Activated naive CD4-positive, alpha-beta T cell treated with anti-CD3 and anti-CD28 coated beads, Interleukin-2, amount 50 U/mL, for 24 hours (primary cell): ENCODE measurements at regions not wholly inside any gene's neighbourhood (a gene's known extent, or its start where the extent isn't known, plus 50 kb on each side); places are given as distances from the start of the nearest gene placed in this dataset.
"Not testable (repeated sequence)": the region's sequence is repeated elsewhere in the genome, so short reads cannot be mapped to it uniquely, and the experiment has no call there.

Source experiments
- H3K27ac Mint-ChIP-seq: one replicate; pipeline ENCODE4 v1.8.0; 2021; ENCODE audit warnings: mild to moderate bottlenecking, mixed read lengths
- H3K27me3 Mint-ChIP-seq: one replicate; pipeline ENCODE4 v1.8.0; 2021; ENCODE audit warnings: mixed read lengths
- H3K36me3 Mint-ChIP-seq: one replicate; pipeline ENCODE4 v1.8.0; 2021; ENCODE audit warnings: mixed read lengths
- H3K4me1 Mint-ChIP-seq: one replicate; pipeline ENCODE4 v1.8.0; 2021; ENCODE audit warnings: mixed read lengths
- H3K4me3 Mint-ChIP-seq: one replicate; pipeline ENCODE4 v1.8.0; 2021; ENCODE audit warnings: mild to moderate bottlenecking, mixed read lengths
- H3K9me3 Mint-ChIP-seq: one replicate; pipeline ENCODE4 v1.8.0; 2021; ENCODE audit warnings: mixed read lengths

DNA sequence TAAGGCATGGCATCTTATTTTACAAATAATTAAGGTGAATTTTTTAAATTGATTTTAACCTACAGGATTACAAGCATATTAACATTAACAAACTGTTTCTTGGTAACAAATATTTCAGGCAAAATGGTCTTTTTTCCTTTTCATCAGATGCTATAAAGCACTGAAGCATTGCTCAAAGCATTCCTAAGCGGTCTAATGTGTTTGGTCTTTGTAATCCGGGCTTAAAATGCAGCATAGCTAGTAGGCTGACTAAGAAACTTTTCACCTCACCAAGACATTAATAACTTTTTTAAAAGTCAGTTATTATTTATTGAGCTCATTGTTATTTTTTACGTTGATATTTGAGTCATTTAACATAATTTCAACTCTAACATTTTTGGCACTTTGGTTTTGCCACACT, 538.8 kb upstream of the SLC39A10 start:
- H3K27ac Mint-ChIP-seq: no peak overlapping the region
- H3K27me3 Mint-ChIP-seq: no peaks in the 10 kb centered on the region
- no peak overlapping the region for H3K4me3 Mint-ChIP-seq
- H3K4me1 Mint-ChIP-seq: no peaks in the 10 kb centered on the region
- no peaks in the 10 kb centered on the region for H3K9me3 Mint-ChIP-seq
- no peaks in the 10 kb centered on the region for H3K36me3 Mint-ChIP-seq

DNA sequence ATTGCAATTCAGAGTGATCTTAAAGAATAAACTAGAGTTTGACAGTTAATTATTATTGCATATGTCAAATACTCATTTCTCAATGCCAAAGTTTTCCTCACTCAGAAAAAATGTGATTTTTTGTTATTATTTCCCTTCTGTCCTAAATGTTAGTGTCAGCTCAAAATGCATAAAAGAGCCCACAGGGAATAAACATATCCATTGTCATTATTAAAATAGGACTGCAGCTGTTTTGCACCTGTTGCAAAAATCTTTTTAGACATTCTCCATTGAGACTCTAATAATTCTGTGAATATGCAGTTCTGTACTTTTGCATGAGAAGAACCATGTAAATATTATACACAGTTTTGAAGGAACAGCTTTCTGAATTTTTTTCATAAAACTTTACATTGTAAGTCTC, 540.0 kb upstream of the SLC39A10 start:
- H3K36me3 Mint-ChIP-seq: no peaks in the 10 kb centered on the region
- no peaks in the 10 kb centered on the region for H3K27me3 Mint-ChIP-seq
- H3K9me3 Mint-ChIP-seq: no peaks in the 10 kb centered on the region
- no peak overlapping the region for H3K27ac Mint-ChIP-seq
- no peak overlapping the region for H3K4me3 Mint-ChIP-seq
- H3K4me1 Mint-ChIP-seq: no peaks in the 10 kb centered on the region

DNA sequence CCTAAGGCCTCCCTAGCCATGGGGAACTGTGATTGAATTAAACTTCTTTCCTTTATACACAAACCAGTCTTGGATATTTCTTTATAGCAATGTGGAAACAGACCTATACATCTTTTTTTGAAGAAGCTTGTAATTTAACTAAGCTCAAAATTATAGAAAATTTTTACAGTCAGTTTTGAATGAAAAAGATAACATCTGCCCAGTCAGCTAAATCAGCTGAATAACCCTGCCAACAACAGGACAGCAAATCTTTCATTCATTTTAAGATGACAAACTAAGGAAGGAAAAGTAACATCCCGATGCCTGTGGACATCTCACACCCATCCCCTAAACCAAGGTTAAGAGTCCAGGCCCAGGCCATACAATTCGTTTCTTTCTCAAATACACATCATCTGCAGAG, 541.3 kb upstream of the SLC39A10 start:
- H3K4me3 Mint-ChIP-seq: no peak overlapping the region
- H3K4me1 Mint-ChIP-seq: no peaks in the 10 kb centered on the region
- H3K9me3 Mint-ChIP-seq: no peaks in the 10 kb centered on the region
- no peaks in the 10 kb centered on the region for H3K36me3 Mint-ChIP-seq
- no peaks in the 10 kb centered on the region for H3K27me3 Mint-ChIP-seq
- H3K27ac Mint-ChIP-seq: no peak overlapping the region

DNA sequence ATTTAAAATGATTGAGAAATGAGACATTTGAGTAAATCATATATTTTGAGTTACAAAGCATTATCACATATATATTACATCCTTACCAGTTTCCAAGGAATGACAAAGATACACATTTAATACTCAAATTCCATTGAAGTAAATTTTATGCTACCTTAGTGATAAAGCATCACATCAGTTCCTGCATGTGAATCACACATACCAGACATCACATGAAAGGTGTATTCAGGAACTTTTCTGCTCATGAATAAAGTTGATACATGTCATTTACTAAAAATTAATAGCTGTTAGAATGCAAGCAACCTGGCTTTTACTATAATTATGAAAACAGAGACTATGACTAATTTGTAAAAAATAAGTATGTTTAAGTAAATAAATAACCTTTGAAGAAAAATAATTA, 548.8 kb upstream of the SLC39A10 start:
- no peak overlapping the region for H3K4me3 Mint-ChIP-seq
- no peaks in the 10 kb centered on the region for H3K36me3 Mint-ChIP-seq
- no peaks in the 10 kb centered on the region for H3K4me1 Mint-ChIP-seq
- H3K9me3 Mint-ChIP-seq: no peaks in the 10 kb centered on the region
- H3K27ac Mint-ChIP-seq: no peak overlapping the region
- H3K27me3 Mint-ChIP-seq: no peaks in the 10 kb centered on the region

DNA sequence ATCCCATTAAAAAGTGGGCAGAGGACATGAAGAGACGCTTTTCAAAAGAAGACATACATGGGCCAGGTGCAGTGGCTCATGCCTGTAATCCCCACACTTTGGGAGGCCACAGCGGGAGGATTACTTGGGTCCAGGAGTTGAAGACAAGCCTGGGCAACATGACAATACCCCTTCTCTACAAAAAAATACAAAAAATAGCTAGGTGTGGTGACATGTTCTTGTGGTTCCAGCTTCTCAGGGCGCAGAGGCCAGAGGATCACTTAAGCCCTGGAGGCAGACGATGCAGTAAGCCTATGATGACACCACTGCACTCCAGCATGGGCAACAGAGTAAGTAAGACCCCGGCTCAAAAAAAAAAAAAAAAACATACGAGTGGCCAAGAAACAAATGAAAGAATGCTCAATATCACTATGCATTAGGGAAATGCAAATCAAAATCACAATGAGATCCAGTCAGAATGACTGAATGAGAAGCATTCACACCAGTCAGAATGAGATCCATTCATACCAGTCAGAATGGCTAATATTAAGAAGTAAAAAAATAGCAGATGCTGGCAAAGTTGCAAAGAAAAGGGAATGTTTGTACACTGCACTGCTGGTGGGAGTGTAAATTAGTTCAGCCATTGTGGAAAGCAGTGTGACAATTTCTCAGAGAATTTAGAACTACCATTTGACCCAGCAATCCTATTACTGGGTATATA, 550.2 kb upstream of the SLC39A10 start:
- H3K4me3 Mint-ChIP-seq: no peak overlapping the region
- no peaks in the 10 kb centered on the region for H3K9me3 Mint-ChIP-seq
- H3K36me3 Mint-ChIP-seq: no peaks in the 10 kb centered on the region
- H3K27ac Mint-ChIP-seq: no peak overlapping the region
- no peaks in the 10 kb centered on the region for H3K27me3 Mint-ChIP-seq
- no peaks in the 10 kb centered on the region for H3K4me1 Mint-ChIP-seq

DNA sequence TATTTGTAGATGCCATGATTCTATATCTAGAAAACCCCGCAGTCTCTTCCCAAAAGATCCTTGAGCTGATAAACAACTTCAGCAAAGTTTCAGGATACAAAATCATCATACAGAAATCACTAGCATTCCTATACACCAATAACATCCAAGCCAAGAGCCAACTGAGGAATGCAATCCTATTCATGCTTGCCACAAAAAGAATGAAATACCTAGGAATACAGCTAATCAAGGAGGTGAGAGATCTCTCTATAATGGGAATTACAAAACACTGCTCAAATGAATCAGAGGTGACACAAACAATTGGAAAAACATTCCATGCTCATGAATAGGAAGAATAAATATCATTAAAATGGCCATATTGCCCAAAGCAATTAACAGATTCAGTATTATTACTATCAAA, 551.4 kb upstream of the SLC39A10 start:
- no peaks in the 10 kb centered on the region for H3K27me3 Mint-ChIP-seq

DNA sequence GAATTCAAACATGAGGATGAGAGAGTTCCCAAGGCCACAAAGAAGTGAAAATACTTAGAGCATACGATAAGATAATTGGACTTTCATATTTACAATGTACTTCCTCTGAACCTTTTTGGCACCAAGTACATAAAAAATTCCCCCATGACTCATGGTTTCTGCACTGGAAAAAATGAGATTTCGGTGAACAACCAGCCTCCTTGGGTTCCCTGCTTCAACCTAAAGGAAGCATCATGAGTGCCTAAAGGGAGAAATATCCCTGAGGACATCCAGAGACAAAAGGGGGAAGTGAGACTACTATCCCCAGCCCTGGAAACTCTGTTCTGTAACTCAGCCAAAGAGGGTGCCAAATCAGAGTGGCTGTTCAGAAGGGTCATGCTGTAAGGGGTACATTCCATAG, 562.7 kb upstream of the SLC39A10 start:
- peaks cover 2% of the 10 kb centered on the region for H3K27me3 Mint-ChIP-seq

More for the DNA sequence above, 551.4 kb upstream of the SLC39A10 start:
- Mint-ChIP-seq H3K36me3 (no peaks in the 10 kb centered on the region), H3K27ac (no peak overlapping the region), H3K9me3 (no peaks in the 10 kb centered on the region), H3K4me1 (no peaks in the 10 kb centered on the region), H3K4me3 (no peak overlapping the region)

DNA sequence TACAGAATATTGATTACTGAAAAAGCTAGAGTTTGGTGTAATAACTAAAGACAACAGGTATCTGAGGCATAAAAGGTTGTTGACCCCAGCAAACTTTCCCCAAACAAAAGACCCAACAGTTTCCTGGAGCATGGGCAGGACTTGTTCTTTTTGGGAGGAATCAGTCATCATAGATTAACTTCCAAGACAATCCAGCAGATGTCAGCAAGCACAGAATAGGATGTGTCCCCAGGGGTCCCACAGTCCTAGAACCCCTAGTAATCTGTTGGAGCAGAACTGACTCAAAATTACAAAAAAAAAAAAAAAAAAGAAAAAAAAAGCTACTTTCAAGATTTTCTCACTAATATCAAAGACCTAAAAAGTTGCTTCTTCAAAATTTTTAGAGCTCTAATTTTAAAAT, 564.7 kb upstream of the SLC39A10 start:
- Mint-ChIP-seq H3K4me3 (no peak overlapping the region), H3K27me3 (peaks cover 2% of the 10 kb centered on the region), H3K9me3 (no peaks in the 10 kb centered on the region), H3K27ac (no peak overlapping the region), H3K36me3 (no peaks in the 10 kb centered on the region), H3K4me1 (no peaks in the 10 kb centered on the region)

More for the DNA sequence above, 562.7 kb upstream of the SLC39A10 start:
- H3K27ac Mint-ChIP-seq: peak overlapping the region; percentile 3
- no peaks in the 10 kb centered on the region for H3K4me1 Mint-ChIP-seq
- H3K36me3 Mint-ChIP-seq: no peaks in the 10 kb centered on the region
- no peaks in the 10 kb centered on the region for H3K9me3 Mint-ChIP-seq
- no peak overlapping the region for H3K4me3 Mint-ChIP-seq

DNA sequence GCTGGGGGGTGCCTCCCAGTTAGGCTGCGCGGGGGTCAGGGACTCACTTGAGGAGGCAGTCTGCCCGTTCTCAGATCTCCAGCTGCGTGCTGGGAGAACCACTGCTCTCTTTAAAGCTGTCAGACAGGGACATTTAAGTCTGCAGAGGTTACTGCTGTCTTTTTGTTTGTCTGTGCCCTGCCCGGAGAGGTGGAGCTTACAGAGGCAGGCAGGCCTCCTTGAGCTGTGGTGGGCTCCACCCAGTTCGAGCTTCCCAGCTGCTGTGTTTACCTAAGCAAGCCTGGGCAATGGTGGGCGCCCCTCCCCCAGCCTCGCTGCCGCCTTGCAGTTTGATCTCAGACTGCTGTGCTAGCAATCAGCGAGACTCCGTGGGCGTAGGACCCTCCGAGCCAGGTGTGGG, 584.2 kb upstream of the SLC39A10 start:
- H3K36me3 Mint-ChIP-seq, H3K27me3 Mint-ChIP-seq, H3K4me3 Mint-ChIP-seq, H3K9me3 Mint-ChIP-seq, H3K27ac Mint-ChIP-seq, H3K4me1 Mint-ChIP-seq: not testable (repeated sequence)

DNA sequence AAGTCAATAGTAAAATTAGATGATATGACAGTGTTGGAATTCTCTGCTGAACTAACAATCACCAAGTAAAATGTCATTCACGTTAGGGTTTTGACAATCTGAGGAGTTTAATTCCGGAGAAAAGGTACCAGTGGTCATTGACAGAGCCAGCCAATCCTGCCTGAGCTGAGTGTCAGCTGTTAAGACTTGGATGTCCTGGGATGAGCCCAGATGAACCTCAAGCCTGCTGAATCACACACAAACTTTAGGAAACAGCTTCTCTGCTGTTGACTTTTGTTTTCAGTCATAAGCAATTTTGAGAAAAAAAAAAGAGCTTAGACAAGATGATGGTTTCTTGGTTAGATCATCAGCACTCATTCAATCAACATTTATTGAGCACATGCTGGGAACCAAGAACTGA, 600.0 kb upstream of the SLC39A10 start:
- no peaks in the 10 kb centered on the region for H3K9me3 Mint-ChIP-seq
- H3K27ac Mint-ChIP-seq: no peak overlapping the region
- H3K4me3 Mint-ChIP-seq: no peak overlapping the region
- H3K27me3 Mint-ChIP-seq: no peaks in the 10 kb centered on the region
- no peaks in the 10 kb centered on the region for H3K36me3 Mint-ChIP-seq
- H3K4me1 Mint-ChIP-seq: no peaks in the 10 kb centered on the region

DNA sequence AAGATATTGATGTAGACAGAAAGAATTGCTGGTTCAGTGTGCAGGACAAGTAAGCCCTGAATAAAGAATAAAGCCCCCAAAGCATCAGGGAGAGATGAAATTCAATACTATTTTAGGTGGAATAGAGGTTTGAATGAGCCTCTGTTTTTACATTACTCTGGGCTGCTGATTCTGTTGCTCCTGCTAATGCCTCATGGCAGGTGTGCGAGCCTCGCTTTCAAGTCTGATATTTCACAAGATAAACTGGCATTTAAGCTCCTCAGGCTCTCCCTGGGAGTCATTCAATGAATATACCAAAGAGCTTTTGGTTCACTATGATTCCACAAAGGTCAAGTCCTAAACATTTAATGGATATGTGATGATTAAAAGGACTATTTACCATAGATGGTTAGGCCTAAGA, 601.0 kb upstream of the SLC39A10 start:
- no peaks in the 10 kb centered on the region for H3K4me1 Mint-ChIP-seq
- no peaks in the 10 kb centered on the region for H3K9me3 Mint-ChIP-seq
- H3K36me3 Mint-ChIP-seq: no peaks in the 10 kb centered on the region
- no peak overlapping the region for H3K4me3 Mint-ChIP-seq
- H3K27ac Mint-ChIP-seq: no peak overlapping the region
- no peaks in the 10 kb centered on the region for H3K27me3 Mint-ChIP-seq

DNA sequence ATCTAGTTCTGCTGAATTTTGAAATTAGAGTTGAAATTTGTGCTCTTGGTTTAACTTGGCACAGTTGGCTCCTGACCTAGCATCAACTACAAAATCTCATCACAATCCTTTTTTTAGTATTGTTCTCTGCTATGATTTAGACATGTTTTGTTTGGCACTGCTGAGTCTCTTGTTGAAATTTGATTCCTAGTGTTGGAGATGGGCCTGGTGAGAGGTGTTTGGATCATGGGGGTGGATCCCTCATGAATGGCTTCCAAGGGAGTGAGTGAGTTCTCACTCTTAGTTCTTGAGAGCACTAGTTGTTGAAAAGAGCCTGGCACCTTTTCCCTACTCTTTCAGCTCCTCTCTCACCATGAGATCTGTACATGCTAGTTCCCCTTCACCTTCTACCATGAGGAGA, 605.6 kb upstream of the SLC39A10 start:
- H3K27ac Mint-ChIP-seq: no peak overlapping the region
- no peaks in the 10 kb centered on the region for H3K4me1 Mint-ChIP-seq
- H3K36me3 Mint-ChIP-seq: no peaks in the 10 kb centered on the region
- no peaks in the 10 kb centered on the region for H3K9me3 Mint-ChIP-seq
- no peaks in the 10 kb centered on the region for H3K27me3 Mint-ChIP-seq
- H3K4me3 Mint-ChIP-seq: no peak overlapping the region

DNA sequence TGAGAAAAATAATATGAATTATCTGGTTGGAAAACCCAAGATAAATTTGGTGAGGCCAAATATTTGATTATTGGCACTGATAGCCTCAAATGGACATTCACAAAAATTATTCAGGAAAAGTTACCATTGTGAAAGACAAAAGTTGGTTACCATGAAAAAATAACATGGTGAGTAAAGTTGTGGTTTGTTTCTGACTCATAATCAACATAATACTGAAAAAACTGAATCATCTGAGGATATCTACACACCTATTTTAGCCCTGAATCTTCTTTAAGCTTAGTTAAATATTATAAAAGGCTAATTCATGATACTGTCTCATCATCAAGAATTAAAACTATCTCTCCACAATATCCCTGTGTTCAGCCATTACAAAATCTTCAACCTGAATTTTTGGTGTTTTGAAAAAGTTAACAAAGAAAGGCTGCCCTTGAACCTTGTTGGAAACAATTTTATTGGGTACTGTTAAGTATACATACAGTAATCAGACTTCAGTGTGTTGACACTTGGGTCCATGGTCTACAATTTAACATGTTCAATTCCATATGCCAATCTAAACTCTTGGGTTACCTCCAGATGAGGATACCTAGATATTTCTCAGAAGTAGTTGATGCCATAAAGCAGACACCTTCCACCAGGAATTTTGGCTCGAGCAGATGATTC, 607.5 kb upstream of the SLC39A10 start:
- Mint-ChIP-seq H3K4me3 (no peak overlapping the region), H3K4me1 (no peaks in the 10 kb centered on the region), H3K27me3 (no peaks in the 10 kb centered on the region), H3K9me3 (no peaks in the 10 kb centered on the region), H3K27ac (no peak overlapping the region), H3K36me3 (no peaks in the 10 kb centered on the region)

DNA sequence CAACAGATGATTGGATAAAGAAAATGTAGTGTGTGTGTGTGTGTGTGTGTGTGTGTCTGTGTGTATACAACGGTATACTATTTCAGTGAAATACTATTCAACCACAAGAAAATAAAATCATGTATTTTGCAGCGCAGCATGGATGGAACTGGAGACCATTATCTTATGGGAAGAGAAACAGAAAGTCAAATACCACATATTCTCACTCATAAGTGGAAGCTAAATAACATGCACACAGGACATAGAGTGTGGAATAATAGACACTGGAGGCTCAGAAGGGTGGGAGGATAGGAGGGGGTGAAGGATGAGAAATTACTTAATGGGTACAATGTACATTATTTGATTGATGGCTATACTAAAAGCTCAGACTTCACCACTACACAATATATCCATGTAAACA, 609.1 kb upstream of the SLC39A10 start:
- H3K9me3 Mint-ChIP-seq: no peaks in the 10 kb centered on the region
- no peaks in the 10 kb centered on the region for H3K4me1 Mint-ChIP-seq
- H3K27ac Mint-ChIP-seq: no peak overlapping the region
- no peaks in the 10 kb centered on the region for H3K36me3 Mint-ChIP-seq
- H3K4me3 Mint-ChIP-seq: no peak overlapping the region
- no peaks in the 10 kb centered on the region for H3K27me3 Mint-ChIP-seq

DNA sequence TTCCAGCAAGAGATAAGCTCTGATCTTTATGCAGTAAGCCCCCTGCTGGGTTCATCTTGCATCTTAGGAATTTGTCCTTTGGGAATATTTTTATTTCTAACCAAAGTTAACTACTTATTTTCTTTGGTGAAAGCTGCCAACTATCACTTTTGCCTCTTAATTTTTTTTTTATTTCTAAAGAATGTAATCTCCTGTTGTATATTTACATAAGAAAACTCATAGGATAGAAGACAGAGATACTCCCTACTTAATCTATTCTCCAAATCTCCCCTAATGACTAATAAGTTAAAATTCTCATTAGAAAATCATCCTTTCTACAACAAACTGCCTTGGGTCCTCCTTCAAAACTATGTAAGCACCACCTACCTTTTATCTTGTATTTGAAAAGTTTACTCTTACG, 612.2 kb upstream of the SLC39A10 start:
- no peaks in the 10 kb centered on the region for H3K4me1 Mint-ChIP-seq
- H3K27ac Mint-ChIP-seq: no peak overlapping the region
- no peaks in the 10 kb centered on the region for H3K9me3 Mint-ChIP-seq

DNA sequence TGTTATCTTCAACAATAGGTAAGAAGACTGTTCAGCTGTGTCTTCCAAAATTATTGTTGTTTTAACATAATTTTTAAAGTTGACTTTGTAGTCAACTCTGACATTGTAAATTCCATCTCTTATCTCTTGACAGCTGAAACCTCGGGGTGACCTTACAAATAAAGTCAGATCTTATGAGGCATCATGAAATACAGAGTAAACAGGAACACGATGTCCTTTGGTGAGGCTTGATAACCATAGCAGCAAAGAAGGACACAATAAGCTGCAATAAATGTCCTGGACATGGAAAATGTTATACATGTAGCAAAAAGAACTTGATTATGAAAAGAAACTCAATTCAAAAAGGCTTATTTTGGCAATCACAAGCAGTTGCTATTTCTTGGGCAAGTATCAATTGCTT, 618.9 kb upstream of the SLC39A10 start:
- Mint-ChIP-seq H3K9me3 (no peaks in the 10 kb centered on the region), H3K27ac (no peak overlapping the region), H3K4me1 (no peaks in the 10 kb centered on the region), H3K27me3 (no peaks in the 10 kb centered on the region), H3K4me3 (no peak overlapping the region), H3K36me3 (no peaks in the 10 kb centered on the region)

More for the DNA sequence above, 612.2 kb upstream of the SLC39A10 start:
- Mint-ChIP-seq H3K27me3 (no peaks in the 10 kb centered on the region), H3K36me3 (no peaks in the 10 kb centered on the region), H3K4me3 (no peak overlapping the region)

DNA sequence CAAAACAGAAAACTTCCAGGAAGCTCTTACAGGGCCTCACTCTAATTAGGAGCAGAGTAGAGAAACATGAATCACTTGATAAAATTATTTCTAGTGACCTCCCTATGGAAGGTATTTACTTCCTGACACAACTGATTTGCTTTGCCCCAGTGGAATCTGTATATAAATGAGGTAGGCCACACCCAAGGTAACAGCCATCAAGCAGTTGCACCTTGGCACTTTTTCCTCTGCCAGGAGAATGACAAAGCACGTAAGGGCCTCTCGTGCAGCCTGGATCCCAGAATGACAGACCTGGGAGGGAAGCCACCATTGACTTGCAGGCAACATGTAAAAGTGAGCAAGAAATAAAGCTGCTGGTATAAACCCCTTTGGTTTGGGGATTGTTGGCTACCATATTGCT, 620.0 kb upstream of the SLC39A10 start:
- H3K27me3 Mint-ChIP-seq: no peaks in the 10 kb centered on the region
- H3K4me3 Mint-ChIP-seq: no peak overlapping the region
- H3K4me1 Mint-ChIP-seq: no peaks in the 10 kb centered on the region
- no peak overlapping the region for H3K27ac Mint-ChIP-seq
- H3K9me3 Mint-ChIP-seq: no peaks in the 10 kb centered on the region
- no peaks in the 10 kb centered on the region for H3K36me3 Mint-ChIP-seq
